Right lung (tissue), 2 donors: ENCODE measurements at regions not wholly inside any gene's neighbourhood (a gene's known extent, or its start where the extent isn't known, plus 50 kb on each side); places are given as distances from the start of the nearest gene placed in this dataset.
"Not testable (repeated sequence)": the region's sequence is repeated elsewhere in the genome, so short reads cannot be mapped to it uniquely, and the experiment has no call there.

ENCODE experiments used
- DNase-seq, 2 donors: peaks; one replicate each; pipeline ENCODE4 v3.0.0-alpha.2; 2013

GRCh38 chr22:22776121-22776520 lies 111.5 kb upstream of the IGLL5 start:
- no peak for DNase-seq

- no peak for DNase-seq
Observed at GRCh38 chr22:22779213-22779612, 108.4 kb upstream of the IGLL5 start.

- no peak for DNase-seq
Observed at GRCh38 chr22:22783575-22783974, 104.0 kb upstream of the IGLL5 start.

- DNase-seq: no peak
Observed at GRCh38 chr22:22784249-22785039, 103.2 kb upstream of the IGLL5 start.

- no peak for DNase-seq
Observed at GRCh38 chr22:22785316-22786065, 102.1 kb upstream of the IGLL5 start.

GRCh38 chr22:22786301-22787115 lies 101.1 kb upstream of the IGLL5 start:
- DNase-seq: no peak

- no peak for DNase-seq
Observed at GRCh38 chr22:22787151-22787550, 100.5 kb upstream of the IGLL5 start.

GRCh38 chr22:22787786-22788459 lies 99.7 kb upstream of the IGLL5 start:
- DNase-seq: no peak

- DNase-seq: no peak
Observed at GRCh38 chr22:22788460-22789037, 99.1 kb upstream of the IGLL5 start.

- DNase-seq: no peak
Observed at GRCh38 chr22:22789233-22789921, 98.2 kb upstream of the IGLL5 start.

- no peak for DNase-seq
Observed at GRCh38 chr22:22789922-22790845, 97.4 kb upstream of the IGLL5 start.

- no peak for DNase-seq
Observed at GRCh38 chr22:22791438-22792181, 96.0 kb upstream of the IGLL5 start.

- not testable (repeated sequence) for DNase-seq
Observed at GRCh38 chr22:22792205-22792786, 95.3 kb upstream of the IGLL5 start.

GRCh38 chr22:22795639-22796038 lies 92.0 kb upstream of the IGLL5 start:
- DNase-seq: not testable (repeated sequence)

GRCh38 chr22:22796724-22797123 lies 90.9 kb upstream of the IGLL5 start:
- no peak for DNase-seq

GRCh38 chr22:22798232-22798616 lies 89.4 kb upstream of the IGLL5 start:
- DNase-seq: no peak

GRCh38 chr22:22798716-22799115 lies 88.9 kb upstream of the IGLL5 start:
- no peak for DNase-seq

- DNase-seq: no peak
Observed at GRCh38 chr22:22799561-22799960, 88.1 kb upstream of the IGLL5 start.

GRCh38 chr22:22800716-22801115 lies 86.9 kb upstream of the IGLL5 start:
- no peak for DNase-seq
